ENCODE measurements at regions not wholly inside any gene's neighbourhood (a gene's known extent, or its start where the extent isn't known, plus 50 kb on each side); places are given as distances from the start of the nearest gene placed in this dataset.
"Not testable (repeated sequence)": the region's sequence is repeated elsewhere in the genome, so short reads cannot be mapped to it uniquely, and the experiment has no call there.

DNA sequence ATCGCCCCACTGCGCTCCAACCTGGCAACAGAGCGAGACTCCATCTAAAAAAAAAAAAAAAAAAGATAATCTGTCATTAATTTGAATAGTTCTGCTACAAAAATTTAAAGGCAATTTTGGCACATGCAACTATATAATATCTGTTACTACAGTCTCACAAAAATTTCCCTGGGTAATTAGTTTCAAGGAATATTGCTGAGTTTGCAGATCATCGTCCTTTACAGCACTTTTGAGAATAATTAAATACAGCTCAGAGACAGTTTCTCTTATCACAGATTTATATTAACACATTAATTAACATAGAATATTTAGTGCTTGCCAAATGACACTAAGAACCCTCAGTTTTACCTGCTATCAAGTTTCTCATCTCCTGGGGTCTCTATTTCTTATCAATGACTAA is 540.4 kb upstream of the ZNF804A start:
- Histone ChIP-seq H3F3A (replicated peaks; ENCODE audit: insufficient read depth) (no peaks in the 10 kb centered on the region), H2AFZ (ENCODE audit: low read depth) (no peak overlapping the region), H3K36me3 (replicated peaks in 1 of 2; ENCODE audit: control insufficient read depth in 1 of 2, insufficient read depth in 2 of 2, low read length in 1 of 2) (no peaks in the 10 kb centered on the region), H3K9me3 (no peaks in the 10 kb centered on the region), H3K4me2 (no peak overlapping the region), H3K27me3 (ENCODE audit: insufficient read depth) (no peaks in the 10 kb centered on the region), H3K4me1 (ENCODE audit: control insufficient read depth in 1 of 2, insufficient read depth in 2 of 2, low read depth in 1 of 2, low read length in 1 of 2) (no peaks in the 10 kb centered on the region), H3K4me3 (ENCODE audit: low read depth in 2 of 2, low read length in 1 of 2) (no peak overlapping the region), H4K20me1 (ENCODE audit: insufficient read depth) (no peaks in the 10 kb centered on the region), H3K79me2 (ENCODE audit: insufficient read depth) (no peaks in the 10 kb centered on the region), H3K9me2 (no peaks in the 10 kb centered on the region), H3K9ac (no peak overlapping the region), H3K27ac (ENCODE audit: low read depth in 2 of 2, low read length in 1 of 2) (no peak overlapping the region)
- TF ChIP-seq FOXJ3 (CRISPR knock-in tag; IDR thresholded peaks at IDR 0.05) (no peak), GABPA (IDR thresholded peaks at IDR 0.05; ENCODE audit: low read depth) (no peak), FOSL2 (IDR thresholded peaks at IDR 0.05; ENCODE audit: borderline replicate concordance, low read depth) (no peak), TCF12 (IDR thresholded peaks at IDR 0.05) (no peak), RAD21 (IDR thresholded peaks at IDR 0.05; ENCODE audit: low read length) (no peak), FOXM1 (IDR thresholded peaks at IDR 0.05; ENCODE audit: low read depth) (no peak), CTCF (IDR thresholded peaks at IDR 0.05) (no peak), MXI1 (IDR thresholded peaks at IDR 0.05; ENCODE audit: low read depth, low read length) (no peak), TEAD4 (IDR thresholded peaks at IDR 0.05; ENCODE audit: borderline replicate concordance, insufficient read depth) (no peak), IRF3 (IDR thresholded peaks at IDR 0.05; ENCODE audit: low read depth, low read length) (no peak), RXRA (IDR thresholded peaks at IDR 0.05; ENCODE audit: borderline replicate concordance, low read depth) (no peak), CHD2 (IDR thresholded peaks at IDR 0.05; ENCODE audit: low read length, partially characterized antibody) (no peak), SMC3 (IDR thresholded peaks at IDR 0.05; ENCODE audit: low read depth, low read length) (no peak), NRF1 (IDR thresholded peaks at IDR 0.05; ENCODE audit: low read depth, low read length) (no peak), REST (IDR thresholded peaks at IDR 0.05; ENCODE audit: low read depth, low read length) (no peak), NFIC (IDR thresholded peaks at IDR 0.05; ENCODE audit: borderline replicate concordance) (no peak), SIN3A (IDR thresholded peaks at IDR 0.05; ENCODE audit: borderline replicate concordance, low read depth, low read length) (no peak)
- ChIA-PET CTCF (no interaction called here), POLR2A (no interaction called here)
- 63% methylated on average over 4 of the region's 4 CpGs for WGBS (ENCODE audit: low lambda C conversion rate)
- no peak for DNase-seq

- POLR2A ChIA-PET, H3K9ac ChIP-seq: not testable (repeated sequence)
Observed at GRCh38 chr2:184060268-184060667, 538.1 kb upstream of the ZNF804A start.

More at GRCh38 chr2:184060268-184060667, 538.1 kb upstream of the ZNF804A start:
- H3K27me3 ChIP-seq (ENCODE audit: insufficient read depth); H4K20me1 ChIP-seq (ENCODE audit: insufficient read depth); H3K4me1 ChIP-seq (ENCODE audit: control insufficient read depth in 1 of 2, insufficient read depth in 2 of 2, low read depth in 1 of 2, low read length in 1 of 2); H3K36me3 ChIP-seq (replicated peaks in 1 of 2; ENCODE audit: control insufficient read depth in 1 of 2, insufficient read depth in 2 of 2, low read length in 1 of 2); H3F3A ChIP-seq (replicated peaks; ENCODE audit: insufficient read depth); H3K79me2 ChIP-seq (ENCODE audit: insufficient read depth); H3K9me2 ChIP-seq; H3K4me3 ChIP-seq (ENCODE audit: low read depth in 2 of 2, low read length in 1 of 2); CTCF ChIA-PET; H3K27ac ChIP-seq (ENCODE audit: low read depth in 2 of 2, low read length in 1 of 2); DNase-seq; H2AFZ ChIP-seq (ENCODE audit: low read depth); H3K4me2 ChIP-seq; H3K9me3 ChIP-seq: not testable (repeated sequence)
- WGBS (ENCODE audit: low lambda C conversion rate): 63% methylated on average over 3 of the region's 3 CpGs

Measured in SK-N-SH (cell line).